M059J (cell line): ENCODE measurements at regions not wholly inside any gene's neighbourhood (a gene's known extent, or its start where the extent isn't known, plus 50 kb on each side); places are given as distances from the start of the nearest gene placed in this dataset.
"Not testable (repeated sequence)": the region's sequence is repeated elsewhere in the genome, so short reads cannot be mapped to it uniquely, and the experiment has no call there.

Source experiments
- DNase-seq: peaks from one replicate; pipeline ENCODE4 v3.0.0-alpha.2; 2012; ENCODE audit warnings: low read depth

- DNase-seq, result no peak
These were observed 201.5 kb downstream of the KCNJ2 start for GRCh38 chr17:70370816-70371215.

- no peak for DNase-seq
These were observed 204.0 kb downstream of the KCNJ2 start for GRCh38 chr17:70373369-70373768.

GRCh38 chr17:70374496-70374895 is 205.2 kb downstream of the KCNJ2 start:
- no peak for DNase-seq

- DNase-seq, result no peak
These were observed 206.1 kb downstream of the KCNJ2 start for GRCh38 chr17:70375406-70375805.

GRCh38 chr17:70375813-70376770 is 206.8 kb downstream of the KCNJ2 start:
- no peak for DNase-seq

- DNase-seq, result no peak
These were observed 208.3 kb downstream of the KCNJ2 start for GRCh38 chr17:70377654-70378053.

GRCh38 chr17:70378076-70378475 is 208.7 kb downstream of the KCNJ2 start:
- DNase-seq, result no peak

GRCh38 chr17:70379945-70380344 is 210.6 kb downstream of the KCNJ2 start:
- DNase-seq, result no peak

GRCh38 chr17:70381916-70382315 is 212.6 kb downstream of the KCNJ2 start:
- DNase-seq, result not testable (repeated sequence)

- DNase-seq, result no peak
These were observed 219.0 kb downstream of the KCNJ2 start for GRCh38 chr17:70388326-70388725.

GRCh38 chr17:70389232-70389757 is 220.0 kb downstream of the KCNJ2 start:
- not testable (repeated sequence) for DNase-seq

GRCh38 chr17:70390049-70390448 is 220.7 kb downstream of the KCNJ2 start:
- no peak for DNase-seq

GRCh38 chr17:70394473-70395232 is 225.3 kb downstream of the KCNJ2 start:
- DNase-seq, result no peak

GRCh38 chr17:70405492-70406220 is 236.3 kb downstream of the KCNJ2 start:
- peak; percentile 95 for DNase-seq

GRCh38 chr17:70407506-70407905 is 238.2 kb downstream of the KCNJ2 start:
- DNase-seq, result no peak

- DNase-seq, result no peak
These were observed 239.4 kb downstream of the KCNJ2 start for GRCh38 chr17:70408768-70409167.

- DNase-seq, result no peak
These were observed 245.0 kb downstream of the KCNJ2 start for GRCh38 chr17:70414300-70414699.

GRCh38 chr17:70420861-70421445 is 251.6 kb downstream of the KCNJ2 start:
- DNase-seq, result peak; percentile 15

- no peak for DNase-seq
These were observed 253.5 kb downstream of the KCNJ2 start for GRCh38 chr17:70422862-70423261.

- DNase-seq, result no peak
These were observed 254.2 kb downstream of the KCNJ2 start for GRCh38 chr17:70423562-70423961.

- no peak for DNase-seq
These were observed 257.4 kb downstream of the KCNJ2 start for GRCh38 chr17:70426752-70427151.
